ENCODE measurements at regions not wholly inside any gene's neighbourhood (a gene's known extent, or its start where the extent isn't known, plus 50 kb on each side); places are given as distances from the start of the nearest gene placed in this dataset.

DNA sequence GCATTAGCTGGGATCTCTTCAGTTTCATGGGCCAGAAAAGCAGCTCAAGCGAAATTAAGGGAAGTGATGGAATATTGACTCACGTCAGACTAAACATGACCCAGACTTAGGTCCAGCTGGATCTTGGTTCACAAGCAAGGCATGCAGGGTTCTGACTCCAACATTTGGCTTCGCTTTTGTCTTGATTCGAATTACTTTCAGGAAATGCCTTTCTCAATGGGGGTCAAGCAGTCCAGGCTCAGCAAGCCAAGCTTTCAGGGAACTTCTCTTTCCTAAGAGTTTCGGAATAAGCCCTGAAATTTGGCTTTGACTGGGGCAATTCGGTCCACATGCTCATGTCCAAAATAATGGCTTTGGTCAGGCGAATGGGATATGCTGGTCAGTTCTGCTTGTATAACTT is 678.7 kb upstream of the TMEM132C start:
- Histone ChIP-seq H3K27ac (peak overlapping the region; percentile 83), H3K36me3 (no peaks in the 10 kb centered on the region), H3K4me1 (ENCODE audit: control insufficient read depth in 1 of 2, low read depth in 2 of 2) (peaks cover 10 to 32% of the 10 kb centered on the region in 2 donors), H3K27me3 (replicated peaks; ENCODE audit: insufficient read depth) (no peaks in the 10 kb centered on the region), H3K4me3 (peak overlapping the region; percentile 5), H3K9me3 (no peaks in the 10 kb centered on the region)
- ATAC-seq (ENCODE audit: insufficient number of reproducible peaks, low FRiP score, low read depth) (peak; percentile 81), DNase-seq (ENCODE audit: low spot score) (peak; percentile 45)
- no peak for TF ChIP-seq CTCF (IDR thresholded peaks at IDR 0.05)

GRCh38 chr12:127589541-127589940 is 677.4 kb upstream of the TMEM132C start:
- Histone ChIP-seq H3K27ac (peak overlapping the region; percentile 73 to 83), H3K36me3 (no peaks in the 10 kb centered on the region), H3K27me3 (replicated peaks; ENCODE audit: insufficient read depth) (no peaks in the 10 kb centered on the region), H3K9me3 (no peaks in the 10 kb centered on the region), H3K4me3 (no peak overlapping the region), H3K4me1 (ENCODE audit: control insufficient read depth in 1 of 2, low read depth in 2 of 2) (peaks cover 10 to 32% of the 10 kb centered on the region in 2 donors)
- DNase-seq (ENCODE audit: low spot score) (no peak), ATAC-seq (ENCODE audit: insufficient number of reproducible peaks, low FRiP score, low read depth) (no peak)
- no peak for TF ChIP-seq CTCF (IDR thresholded peaks at IDR 0.05)

- no peak overlapping the region for H3K4me3 ChIP-seq
- no peaks in the 10 kb centered on the region for H3K27me3 ChIP-seq (replicated peaks; ENCODE audit: insufficient read depth)
- no peak for TF ChIP-seq CTCF (IDR thresholded peaks at IDR 0.05)
- H3K9me3 ChIP-seq = no peaks in the 10 kb centered on the region
- no peak for DNase-seq (ENCODE audit: low spot score)
- H3K4me1 ChIP-seq (ENCODE audit: control insufficient read depth in 1 of 2, low read depth in 2 of 2) = peaks cover 10 to 32% of the 10 kb centered on the region in 2 donors
- no peak overlapping the region for H3K27ac ChIP-seq
- ATAC-seq (ENCODE audit: insufficient number of reproducible peaks, low FRiP score, low read depth) = no peak
- H3K36me3 ChIP-seq = no peaks in the 10 kb centered on the region
Observed at GRCh38 chr12:127590868-127591267, 676.1 kb upstream of the TMEM132C start.

- Histone ChIP-seq H3K9me3 (no peaks in the 10 kb centered on the region), H3K4me3 (no peak overlapping the region), H3K27me3 (replicated peaks; ENCODE audit: insufficient read depth) (no peaks in the 10 kb centered on the region), H3K27ac (no peak overlapping the region), H3K4me1 (ENCODE audit: control insufficient read depth in 1 of 2, low read depth in 2 of 2) (peaks cover 10 to 27% of the 10 kb centered on the region in 2 donors), H3K36me3 (no peaks in the 10 kb centered on the region)
- DNase-seq (ENCODE audit: low spot score) (no peak), ATAC-seq (ENCODE audit: insufficient number of reproducible peaks, low FRiP score, low read depth) (no peak)
- no peak for TF ChIP-seq CTCF (IDR thresholded peaks at IDR 0.05)
Observed at GRCh38 chr12:127592245-127592644, 674.7 kb upstream of the TMEM132C start.

DNA sequence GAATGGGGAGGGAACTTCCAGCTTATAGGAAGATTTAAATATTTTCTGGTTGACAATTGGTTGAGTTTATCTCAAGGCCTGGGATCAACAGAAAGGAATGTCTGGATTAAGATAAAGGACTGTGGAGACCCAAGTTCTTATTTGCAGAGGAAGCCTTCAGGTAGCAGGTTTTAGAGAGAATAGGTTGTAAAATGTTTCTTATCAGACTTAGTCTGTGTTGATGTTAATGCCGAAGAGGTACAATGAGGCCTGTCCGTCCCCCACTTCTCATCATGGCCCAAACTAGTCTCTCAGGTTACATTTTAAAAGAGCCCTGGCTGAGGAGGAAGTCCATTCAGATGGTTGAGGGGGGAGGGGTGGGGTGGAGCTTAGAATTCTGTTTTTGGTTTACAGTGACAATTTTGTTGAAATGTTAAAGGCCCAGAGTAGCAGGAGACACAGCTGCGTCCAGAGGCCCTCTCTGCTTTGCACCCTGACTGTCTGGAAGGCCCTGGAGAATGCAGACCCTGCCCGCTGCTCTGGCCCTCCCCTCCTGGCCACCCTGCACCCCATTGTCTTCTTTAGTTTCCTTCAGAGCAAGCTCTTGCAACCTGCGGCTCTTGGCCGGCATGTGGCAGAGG is 672.5 kb upstream of the TMEM132C start:
- no peak overlapping the region for H3K4me3 ChIP-seq
- no peak overlapping the region for H3K27ac ChIP-seq
- TF ChIP-seq CTCF (IDR thresholded peaks at IDR 0.05) = no peak
- no peaks in the 10 kb centered on the region for H3K36me3 ChIP-seq
- no peaks in the 10 kb centered on the region for H3K27me3 ChIP-seq (replicated peaks; ENCODE audit: insufficient read depth)
- no peak for DNase-seq (ENCODE audit: low spot score)
- no peak for ATAC-seq (ENCODE audit: insufficient number of reproducible peaks, low FRiP score, low read depth)
- no peaks in the 10 kb centered on the region for H3K9me3 ChIP-seq
- H3K4me1 ChIP-seq (ENCODE audit: control insufficient read depth in 1 of 2, low read depth in 2 of 2) = peaks cover 0 to 15% of the 10 kb centered on the region in 2 donors
